Heart left ventricle (tissue), 16 donors: ENCODE measurements at regions not wholly inside any gene's neighbourhood (a gene's known extent, or its start where the extent isn't known, plus 50 kb on each side); places are given as distances from the start of the nearest gene placed in this dataset.

ENCODE experiments used
- ATAC-seq, 4 donors: fragments of 200-7000 bp; cut with Tn5 transposase; one replicate each; pipeline ENCODE4 v1.9.1; 2020 to 2022; ENCODE audit warnings: moderate library complexity in 4 of 4, mild to moderate bottlenecking in 3 of 4, moderate number of reproducible peaks in 1 of 4
- DNase-seq, 5 donors: peaks; one replicate each; pipeline ENCODE4 v3.0.0-alpha.2; 2020
- H3K27ac ChIP-seq, 12 donors: fragments of 200-600 bp; sonication (generic) in 4 of 12; one replicate each; pipeline versions ENCODE4 v1.5.0 to v1.8.0; 2016 to 2022; ENCODE audit warnings: mild to moderate bottlenecking in 2 of 12
- H3K27me3 ChIP-seq, 9 donors: fragments of 200-600 bp; sonication (generic) in 2 of 9; one replicate each; pipeline versions ENCODE4 v1.5.1 to v1.8.0; 2016 to 2022; ENCODE audit warnings: mild to moderate bottlenecking in 3 of 9
- H3K36me3 ChIP-seq, 9 donors: fragments of 200-600 bp; sonication (generic) in 2 of 9; one replicate each; pipeline versions ENCODE4 v1.5.0 to v1.8.0; 2018 to 2022; ENCODE audit warnings: mild to moderate bottlenecking in 2 of 9
- H3K4me1 ChIP-seq, 12 donors: fragments of 200-600 bp; sonication (generic) in 4 of 12; one replicate each; pipeline versions ENCODE4 v1.5.0 to v1.8.0; 2016 to 2022; ENCODE audit warnings: mild to moderate bottlenecking in 3 of 12
- H3K4me3 ChIP-seq, 12 donors: fragments of 200-600 bp; sonication (generic) in 4 of 12; one replicate each; pipeline versions ENCODE4 v1.5.0 to v1.8.0; 2017 to 2022; ENCODE audit warnings: mild to moderate bottlenecking in 9 of 12, moderate library complexity in 4 of 12
- H3K9me3 ChIP-seq, 12 donors: fragments of 200-600 bp; sonication (generic) in 4 of 12; one replicate each; pipeline versions ENCODE4 v1.5.0 to v1.8.0; 2016 to 2022; ENCODE audit warnings: mild to moderate bottlenecking in 1 of 12
- CTCF ChIP-seq, 12 donors: fragments of 200-600 bp; sonication (generic) in 4 of 12; IDR thresholded peaks; one replicate each; pipeline versions ENCODE4 v1.5.0 to v1.8.0; 2018 to 2022; ENCODE audit warnings: antibody characterized with exemption in 12 of 12, mild to moderate bottlenecking in 5 of 12
- POLR2A ChIP-seq, 2 donors: fragments of 450-650 bp; IDR thresholded peaks; one replicate each; pipeline ENCODE4 v1.6.1; 2017; ENCODE audit warnings: antibody characterized with exemption in 2 of 2, mild to moderate bottlenecking in 2 of 2, moderate library complexity in 2 of 2
- WGBS, 4 donors: extraction: QIAGEN DNeasy Blood & Tissue Kit in 2 of 4; methylation state at CpG; one replicate each; pipeline versions ENCODE4 v1.1.5 to v1.1.7; 2013 to 2018; 5-methylcytosine and 5-hydroxymethylcytosine counted together
- intact Hi-C, 10 donors: fragments of 100-400 bp; cut with DNase I; formaldehyde crosslinking; loops; one replicate each; pipeline versions ENCODE4 v1.11.1 to v1.14.2; 2022
- donor health status: ischemic (EF 13 %, LVEDD 7.1; RV severe dilation, severe dysfunction).
- donor health status: healthy with polysubstance abuse.
- donor health status: DM: no; HTN: yes; CAD: no.
- donor health status: DM: no; HTN: no; CAD: no.
- donor health status: ischemic (EF 25% LVEDD 6.9; RV normal size, moderate dysfunction).
- donor health status: ischemic (EF 25% LVEDD 5.7; RV mildly dilated, moderate dysfunction).
- donor health status: healthy.
- donor health status: DM: yes; HTN: yes; CAD: no.
- donor health status: ischemic (EF 35%, LVEDD 5.7; RV mildly dilated, moderate dysfunction).
- donor health status: nonischemic (EF 11% LVEDD 7.7; RV severe dilation, severe dysfunction).
- donor health status: DM: yes; HTN: yes; CAD: no.
- donor health status: PGD.
- donor health status: ischemic (EF 29% LVEDD 5.4; RV normal size, mild dysfunction).
- donor health status: nonischemic (EF 23%, LVEDD 6.1; RV moderate dilation, normal function).

GRCh38 chr5:17147617-17148016 is 69.8 kb upstream of the BASP1 start:
- Histone ChIP-seq H3K4me3 (no peak overlapping the region), H3K27me3 (no peaks in the 10 kb centered on the region), H3K9me3 (no peaks in the 10 kb centered on the region), H3K27ac (no peak overlapping the region), H3K4me1 (no peaks in the 10 kb centered on the region), H3K36me3 (no peaks in the 10 kb centered on the region)
- intact Hi-C loops = no loop called here
- TF ChIP-seq POLR2A (IDR thresholded peaks at IDR 0.05) = no peak
- WGBS, 4 donors = 63 to 86% (median 80%) methylated on average over 6 of the region's 6 CpGs
- ATAC-seq (no peak), DNase-seq (no peak)

- 87 to 98% (median 91%) methylated on average over 1 of the region's 1 CpG for WGBS, 4 donors
- Histone ChIP-seq H3K4me1 (no peaks in the 10 kb centered on the region), H3K4me3 (no peak overlapping the region), H3K27ac (no peak overlapping the region), H3K36me3 (no peaks in the 10 kb centered on the region), H3K9me3 (no peaks in the 10 kb centered on the region), H3K27me3 (no peaks in the 10 kb centered on the region)
- TF ChIP-seq CTCF (IDR thresholded peaks at IDR 0.05) = no peak
- no peak for TF ChIP-seq POLR2A (IDR thresholded peaks at IDR 0.05)
- intact Hi-C loops = no loop called here
- DNase-seq (no peak), ATAC-seq (no peak)
Observed at GRCh38 chr5:17148481-17148880, 69.0 kb upstream of the BASP1 start.

- no peaks in the 10 kb centered on the region for H3K9me3 ChIP-seq
- H3K4me3 ChIP-seq = no peak overlapping the region
- H3K27ac ChIP-seq = no peak overlapping the region
- DNase-seq (no peak), ATAC-seq (no peak)
- TF ChIP-seq POLR2A (IDR thresholded peaks at IDR 0.05) (no peak), CTCF (IDR thresholded peaks at IDR 0.05) (no peak)
- H3K36me3 ChIP-seq = no peaks in the 10 kb centered on the region
- no peaks in the 10 kb centered on the region for H3K4me1 ChIP-seq
- intact Hi-C loops = no loop called here
- no peaks in the 10 kb centered on the region for H3K27me3 ChIP-seq
Observed at GRCh38 chr5:17149786-17150185, 67.6 kb upstream of the BASP1 start.

- whole genome bisulfite sequencing, 4 donors = 71 to 77% (median 74%) methylated on average over 3 of the region's 3 CpGs
- intact Hi-C loops = no loop called here
- Histone ChIP-seq H3K27me3 (no peaks in the 10 kb centered on the region), H3K4me1 (no peaks in the 10 kb centered on the region), H3K27ac (no peak overlapping the region), H3K9me3 (no peaks in the 10 kb centered on the region), H3K4me3 (no peak overlapping the region), H3K36me3 (no peaks in the 10 kb centered on the region)
- no peak for ATAC-seq
- TF ChIP-seq CTCF (IDR thresholded peaks at IDR 0.05) (no peak), POLR2A (IDR thresholded peaks at IDR 0.05) (no peak)
- no peak for DNase-seq
Observed at GRCh38 chr5:17150531-17150930, 66.9 kb upstream of the BASP1 start.

- no peaks in the 10 kb centered on the region for H3K27me3 ChIP-seq
- no peak overlapping the region for H3K27ac ChIP-seq
- DNase-seq (no peak), ATAC-seq (no peak)
- no peak for TF ChIP-seq POLR2A (IDR thresholded peaks at IDR 0.05)
- TF ChIP-seq CTCF (IDR thresholded peaks at IDR 0.05) = no peak
- no peaks in the 10 kb centered on the region for H3K36me3 ChIP-seq
- H3K9me3 ChIP-seq = no peaks in the 10 kb centered on the region
- H3K4me3 ChIP-seq = no peak overlapping the region
- intact Hi-C loops = no loop called here
- 55 to 62% (median 60%) methylated on average over 8 of the region's 8 CpGs for WGBS, 4 donors
- H3K4me1 ChIP-seq = no peaks in the 10 kb centered on the region
Observed at GRCh38 chr5:17151686-17152085, 65.7 kb upstream of the BASP1 start.
